ENCODE measurements at regions not wholly inside any gene's neighbourhood (a gene's known extent, or its start where the extent isn't known, plus 50 kb on each side); places are given as distances from the start of the nearest gene placed in this dataset.

DNA sequence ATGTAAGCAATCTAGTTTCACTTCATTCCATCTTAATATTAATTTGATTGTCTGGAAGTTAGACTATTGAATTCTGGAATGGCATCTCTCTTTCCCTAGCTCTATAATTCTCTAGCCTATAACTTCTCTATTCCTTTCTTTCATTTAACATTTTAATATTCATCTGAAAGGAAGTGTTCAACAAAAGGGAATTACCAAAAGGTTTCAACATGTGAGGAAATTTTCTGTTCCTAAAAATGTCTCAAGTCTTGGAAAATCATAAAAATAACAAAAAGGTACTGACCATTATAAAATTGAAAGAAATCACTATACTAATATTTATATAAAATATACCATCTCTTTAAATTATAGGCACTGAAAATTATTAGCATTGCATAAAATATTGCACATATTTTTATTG, 228.7 kb downstream of the TXNL1 start:
- Histone ChIP-seq H3K27ac (no peak overlapping the region), H3K4me3 (no peak overlapping the region)
- TF ChIP-seq, protein P1, sequence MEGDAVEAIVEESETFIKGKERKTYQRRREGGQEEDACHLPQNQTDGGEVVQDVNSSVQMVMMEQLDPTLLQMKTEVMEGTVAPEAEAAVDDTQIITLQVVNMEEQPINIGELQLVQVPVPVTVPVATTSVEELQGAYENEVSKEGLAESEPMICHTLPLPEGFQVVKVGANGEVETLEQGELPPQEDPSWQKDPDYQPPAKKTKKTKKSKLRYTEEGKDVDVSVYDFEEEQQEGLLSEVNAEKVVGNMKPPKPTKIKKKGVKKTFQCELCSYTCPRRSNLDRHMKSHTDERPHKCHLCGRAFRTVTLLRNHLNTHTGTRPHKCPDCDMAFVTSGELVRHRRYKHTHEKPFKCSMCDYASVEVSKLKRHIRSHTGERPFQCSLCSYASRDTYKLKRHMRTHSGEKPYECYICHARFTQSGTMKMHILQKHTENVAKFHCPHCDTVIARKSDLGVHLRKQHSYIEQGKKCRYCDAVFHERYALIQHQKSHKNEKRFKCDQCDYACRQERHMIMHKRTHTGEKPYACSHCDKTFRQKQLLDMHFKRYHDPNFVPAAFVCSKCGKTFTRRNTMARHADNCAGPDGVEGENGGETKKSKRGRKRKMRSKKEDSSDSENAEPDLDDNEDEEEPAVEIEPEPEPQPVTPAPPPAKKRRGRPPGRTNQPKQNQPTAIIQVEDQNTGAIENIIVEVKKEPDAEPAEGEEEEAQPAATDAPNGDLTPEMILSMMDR (IDR thresholded peaks at IDR 0.05): no peak
- no peak for DNase-seq (ENCODE audit: low spot score)

DNA sequence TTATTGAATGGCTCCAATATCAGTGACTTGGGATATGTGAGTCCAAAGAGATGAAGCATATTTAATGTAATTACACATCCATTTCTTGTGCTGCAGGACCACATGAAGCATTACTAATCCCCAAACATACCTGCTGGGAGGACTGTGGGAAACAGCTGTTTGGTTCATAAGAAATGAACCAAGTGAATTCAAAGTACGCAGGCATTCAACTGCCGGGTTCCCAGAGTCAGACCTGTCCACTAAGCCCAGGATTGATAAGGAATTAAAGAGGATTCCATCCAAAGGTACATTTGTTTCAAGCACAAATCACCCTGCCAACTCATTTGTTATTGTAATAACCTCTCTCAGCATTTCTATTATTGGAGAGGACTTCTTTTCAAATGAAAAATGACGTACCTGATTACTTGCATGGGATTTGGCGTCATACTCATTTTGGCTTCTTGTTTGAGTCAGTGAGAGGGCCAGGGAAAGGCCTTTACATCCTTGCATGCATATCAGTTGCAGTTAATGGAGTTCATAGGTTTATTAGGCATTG, 230.7 kb downstream of the TXNL1 start:
- TF ChIP-seq, protein P1 (IDR thresholded peaks at IDR 0.05): no peak
- DNase-seq (ENCODE audit: low spot score): no peak
- Histone ChIP-seq H3K4me3 (no peak overlapping the region), H3K27ac (no peak overlapping the region)

DNA sequence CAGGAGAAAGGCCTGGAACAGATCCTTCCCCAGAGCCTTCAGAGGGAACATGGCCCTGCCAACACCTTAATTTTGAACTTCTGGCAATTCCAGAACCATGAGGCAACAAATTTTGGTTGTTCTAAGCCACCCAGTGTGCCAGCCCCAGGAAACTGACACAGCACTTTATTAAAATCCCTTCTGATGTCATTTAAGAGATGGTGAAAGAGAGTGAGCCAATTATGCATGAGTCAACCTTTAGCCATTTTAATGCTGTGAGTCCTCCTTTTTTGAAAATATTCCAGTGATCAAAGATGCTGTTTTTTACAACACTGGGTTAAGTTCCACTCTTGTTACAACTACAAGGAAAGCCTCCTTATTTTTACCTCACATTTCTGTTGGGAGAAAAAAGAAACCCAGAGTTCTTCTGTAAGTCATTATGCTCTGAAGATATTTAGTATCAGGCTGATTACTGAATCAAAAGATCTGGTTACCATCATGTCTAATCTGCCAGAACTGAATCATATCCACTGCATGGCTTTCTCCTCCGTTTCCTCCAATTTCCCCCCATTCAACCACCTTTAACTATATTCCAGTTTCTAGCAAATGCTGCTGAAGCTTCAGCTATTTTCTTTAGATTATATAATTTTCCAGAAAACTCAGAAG, 235.4 kb downstream of the TXNL1 start:
- TF ChIP-seq, protein P1 (IDR thresholded peaks at IDR 0.05): no peak
- Histone ChIP-seq H3K4me3 (no peak overlapping the region), H3K27ac (peak overlapping the region in 1 of 2 donors; percentile 57)
- no peak for DNase-seq (ENCODE audit: low spot score)

DNA sequence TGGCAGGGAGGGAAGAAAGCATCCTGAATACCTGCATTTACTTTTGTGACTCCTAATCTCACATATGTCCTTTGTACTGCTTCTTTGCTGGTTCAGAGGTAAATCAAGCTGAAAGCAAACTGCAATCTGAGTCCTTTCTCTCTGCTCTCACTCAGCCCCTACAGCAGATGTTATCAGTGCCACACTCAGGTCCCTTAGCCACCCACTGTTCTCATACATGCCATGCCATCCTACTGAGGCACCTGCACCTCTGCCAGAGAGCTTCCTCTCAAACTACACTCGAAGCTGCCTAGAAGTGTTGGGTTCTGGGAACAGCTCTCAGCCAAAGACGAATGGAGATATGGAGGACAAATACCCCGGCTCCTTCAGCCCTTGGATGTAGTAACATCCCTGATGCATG, 244.5 kb downstream of the TXNL1 start:
- TF ChIP-seq, protein P1 (IDR thresholded peaks at IDR 0.05): no peak
- no peak for DNase-seq (ENCODE audit: low spot score)
- Histone ChIP-seq H3K27ac (no peak overlapping the region), H3K4me3 (no peak overlapping the region)

DNA sequence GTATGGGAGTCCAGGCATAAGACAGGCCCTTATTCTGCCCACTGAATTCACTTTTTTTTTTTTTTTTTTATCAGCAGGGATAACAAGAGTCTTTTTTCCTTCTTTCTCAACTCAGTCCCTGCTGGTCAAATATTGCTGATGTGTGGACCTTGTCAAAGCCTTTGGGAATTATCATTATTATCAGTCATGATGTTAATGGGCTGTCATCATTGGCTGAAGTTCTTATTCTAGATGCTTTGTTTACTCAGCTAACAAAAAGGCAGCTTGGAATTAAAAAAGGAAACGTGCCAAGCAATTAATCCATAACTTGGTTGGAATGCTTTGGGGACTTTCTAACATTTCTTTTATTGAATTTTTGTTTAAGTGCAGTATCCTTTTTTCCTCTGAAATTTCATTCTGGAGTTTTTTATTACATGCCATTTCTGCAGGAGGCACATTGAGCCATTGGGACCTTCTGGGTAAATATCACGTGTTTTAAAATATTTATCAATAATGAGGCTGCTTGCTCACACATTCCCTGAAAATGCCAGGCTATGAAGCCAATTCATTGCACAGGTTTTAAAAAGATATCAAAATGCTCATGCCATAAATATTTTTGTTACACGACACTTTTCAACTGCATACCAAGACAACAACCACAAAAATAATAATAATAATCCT, 246.3 kb downstream of the TXNL1 start:
- Histone ChIP-seq H3K4me3 (no peak overlapping the region), H3K27ac (no peak overlapping the region)
- no peak for DNase-seq (ENCODE audit: low spot score)
- TF ChIP-seq, protein P1 (IDR thresholded peaks at IDR 0.05): no peak

DNA sequence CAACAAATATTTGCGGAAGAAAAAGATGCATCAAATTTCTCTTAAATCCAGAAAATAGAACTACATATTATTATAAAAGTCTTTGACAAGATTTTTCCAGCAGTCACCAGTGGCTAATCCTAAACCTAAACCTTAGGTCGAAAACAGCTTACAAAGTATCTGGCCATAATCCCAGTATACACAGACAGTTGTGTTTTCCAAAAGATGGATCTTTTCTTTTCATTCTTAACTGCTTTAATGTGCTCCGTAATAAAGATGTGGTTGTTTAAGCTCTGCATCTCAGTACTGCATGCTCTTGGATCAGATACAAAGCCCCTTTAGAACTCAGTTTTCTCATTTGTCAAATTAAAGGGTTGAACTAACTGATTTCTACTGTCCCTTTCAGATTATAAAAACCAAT, 247.8 kb downstream of the TXNL1 start:
- no peak overlapping the region for H3K27ac ChIP-seq
- no peak overlapping the region for H3K4me3 ChIP-seq
- TF ChIP-seq, protein P1 (IDR thresholded peaks at IDR 0.05): no peak
- no peak for DNase-seq (ENCODE audit: low spot score)

DNA sequence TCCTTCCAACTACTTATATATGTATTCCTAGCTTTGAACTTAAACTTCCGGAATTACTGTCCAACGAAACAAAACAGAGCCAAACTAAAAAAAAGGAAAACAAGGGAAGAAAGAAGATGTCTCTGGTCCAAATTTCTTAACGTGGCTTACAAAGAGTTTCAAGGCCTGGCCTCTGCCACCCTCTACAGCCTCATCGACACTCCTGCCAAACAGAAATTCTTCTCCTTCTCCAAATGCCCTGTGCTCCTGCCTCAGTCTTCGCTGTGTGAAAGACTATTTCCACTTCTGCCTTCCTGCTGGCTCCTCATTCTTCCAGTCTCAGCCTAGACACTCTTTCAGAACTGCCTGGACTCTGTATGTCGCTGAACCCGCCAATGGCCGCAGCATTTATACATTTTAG, 249.2 kb downstream of the TXNL1 start:
- H3K4me3 ChIP-seq: no peak overlapping the region
- TF ChIP-seq, protein P1 (IDR thresholded peaks at IDR 0.05): no peak
- H3K27ac ChIP-seq: no peak overlapping the region
- DNase-seq (ENCODE audit: low spot score): no peak
